ENCODE measurements at regions not wholly inside any gene's neighbourhood (a gene's known extent, or its start where the extent isn't known, plus 50 kb on each side); places are given as distances from the start of the nearest gene placed in this dataset.

DNA sequence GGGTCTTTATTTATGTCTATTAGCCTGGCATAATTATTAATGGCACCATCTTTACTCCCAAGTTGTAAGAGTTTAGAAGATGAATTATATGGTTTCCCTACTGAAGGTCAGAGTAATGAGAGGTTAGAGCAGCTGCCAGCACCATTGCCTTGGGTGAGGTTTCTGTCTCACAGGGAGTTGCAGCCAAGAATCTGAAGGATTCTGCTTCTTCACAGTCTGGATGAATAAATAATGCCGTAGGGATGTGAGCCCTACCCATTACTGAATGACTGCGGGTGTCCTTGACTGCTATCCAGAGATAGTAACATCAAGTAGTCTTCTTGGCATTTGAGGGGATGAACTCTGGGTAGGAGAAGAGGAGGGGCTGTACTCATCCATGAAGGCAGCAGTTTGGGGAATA, 52.8 kb upstream of the SMIM36 start:
- TF ChIP-seq ZFP3 (CRISPR knock-in tag; IDR thresholded peaks at IDR 0.05) (no peak), ZC3H10 (CRISPR knock-in tag; IDR thresholded peaks at IDR 0.05) (no peak)
- TF ChIP-seq, protein P1, sequence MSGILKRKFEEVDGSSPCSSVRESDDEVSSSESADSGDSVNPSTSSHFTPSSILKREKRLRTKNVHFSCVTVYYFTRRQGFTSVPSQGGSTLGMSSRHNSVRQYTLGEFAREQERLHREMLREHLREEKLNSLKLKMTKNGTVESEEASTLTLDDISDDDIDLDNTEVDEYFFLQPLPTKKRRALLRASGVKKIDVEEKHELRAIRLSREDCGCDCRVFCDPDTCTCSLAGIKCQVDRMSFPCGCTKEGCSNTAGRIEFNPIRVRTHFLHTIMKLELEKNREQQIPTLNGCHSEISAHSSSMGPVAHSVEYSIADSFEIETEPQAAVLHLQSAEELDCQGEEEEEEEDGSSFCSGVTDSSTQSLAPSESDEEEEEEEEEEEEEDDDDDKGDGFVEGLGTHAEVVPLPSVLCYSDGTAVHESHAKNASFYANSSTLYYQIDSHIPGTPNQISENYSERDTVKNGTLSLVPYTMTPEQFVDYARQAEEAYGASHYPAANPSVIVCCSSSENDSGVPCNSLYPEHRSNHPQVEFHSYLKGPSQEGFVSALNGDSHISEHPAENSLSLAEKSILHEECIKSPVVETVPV (CRISPR knock-in tag; IDR thresholded peaks at IDR 0.05), result no peak

All from SK-N-SH treated with all-trans-retinoic acid at 6 μM for 48 hours (cell line).